ENCODE measurements at regions not wholly inside any gene's neighbourhood (a gene's known extent, or its start where the extent isn't known, plus 50 kb on each side); places are given as distances from the start of the nearest gene placed in this dataset.
"Not testable (repeated sequence)": the region's sequence is repeated elsewhere in the genome, so short reads cannot be mapped to it uniquely, and the experiment has no call there.

DNA sequence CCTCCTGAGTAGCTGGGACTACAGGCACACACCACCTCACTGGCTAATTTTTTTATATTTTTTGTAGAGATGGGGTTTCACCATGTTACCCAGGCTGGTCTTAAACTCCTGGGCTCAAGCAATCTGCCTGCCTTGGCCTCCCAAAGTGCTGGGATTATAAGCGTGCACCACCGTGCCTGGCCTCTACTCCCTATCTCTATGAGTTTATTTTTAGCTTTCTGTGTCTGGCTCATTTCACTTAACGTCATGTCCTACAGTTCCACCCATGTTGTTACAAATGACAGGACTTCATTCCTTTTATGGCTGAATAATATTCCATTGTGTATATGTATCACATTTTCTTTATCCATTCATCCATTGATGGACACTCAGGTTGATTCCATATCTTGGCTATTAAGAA is 164.2 kb upstream of the ZNF648 start:
- DNase-seq: not testable (repeated sequence)

DNA sequence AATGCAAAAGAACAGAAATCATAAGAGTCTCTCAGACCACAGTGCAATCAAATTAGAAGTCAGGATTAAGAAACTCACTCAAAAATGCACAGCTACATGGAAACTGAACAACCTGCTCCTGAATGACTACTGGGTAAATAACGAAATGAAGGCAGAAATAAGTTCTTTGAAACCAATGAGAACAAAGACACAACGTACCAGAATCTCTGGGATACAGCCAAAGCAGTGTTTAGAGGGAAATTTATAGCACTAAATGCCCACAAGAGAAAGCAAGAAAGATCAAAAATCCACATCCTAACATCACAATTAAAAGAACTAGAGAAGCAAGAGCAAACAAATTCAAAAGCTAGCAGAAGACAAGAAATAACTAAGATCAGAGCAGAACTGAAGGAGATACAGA is 160.5 kb upstream of the ZNF648 start:
- DNase-seq: not testable (repeated sequence)

DNA sequence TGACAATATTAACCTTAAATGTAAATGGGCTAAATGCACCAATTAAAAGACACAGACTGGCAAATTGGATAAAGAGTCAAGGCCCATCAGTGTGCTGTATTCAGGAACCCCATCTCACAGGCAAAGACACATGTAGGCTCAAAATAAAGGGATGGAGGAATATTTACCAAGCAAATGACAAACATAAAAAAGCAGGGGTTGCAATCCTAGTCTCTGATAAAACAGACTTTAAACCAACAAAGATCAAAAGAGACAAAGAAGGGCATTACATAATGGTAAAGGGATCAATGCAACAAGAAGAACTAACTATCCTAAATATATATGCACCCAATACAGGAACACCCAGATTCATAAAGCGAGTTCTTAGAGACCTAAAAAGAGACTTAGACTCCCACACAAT is 159.9 kb upstream of the ZNF648 start:
- not testable (repeated sequence) for DNase-seq

DNA sequence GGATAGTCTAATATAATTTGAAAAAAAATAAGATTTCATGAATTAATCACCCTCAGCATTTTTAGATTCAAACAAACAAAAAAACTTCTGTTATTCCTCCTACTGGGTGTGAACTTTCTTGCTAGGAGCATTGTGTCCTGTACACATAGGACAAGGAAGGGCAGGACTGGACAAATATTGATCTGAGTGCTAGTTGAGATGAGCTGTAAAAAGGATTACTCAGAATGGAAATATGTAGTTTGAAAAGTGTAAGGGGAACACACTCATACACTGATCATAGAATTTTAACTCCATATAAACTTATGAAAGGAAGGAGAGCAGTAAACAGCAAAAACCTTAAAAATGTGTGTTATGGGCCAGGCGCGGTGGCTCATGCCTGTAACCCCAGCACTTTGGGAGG is 156.5 kb upstream of the ZNF648 start:
- no peak for DNase-seq

DNA sequence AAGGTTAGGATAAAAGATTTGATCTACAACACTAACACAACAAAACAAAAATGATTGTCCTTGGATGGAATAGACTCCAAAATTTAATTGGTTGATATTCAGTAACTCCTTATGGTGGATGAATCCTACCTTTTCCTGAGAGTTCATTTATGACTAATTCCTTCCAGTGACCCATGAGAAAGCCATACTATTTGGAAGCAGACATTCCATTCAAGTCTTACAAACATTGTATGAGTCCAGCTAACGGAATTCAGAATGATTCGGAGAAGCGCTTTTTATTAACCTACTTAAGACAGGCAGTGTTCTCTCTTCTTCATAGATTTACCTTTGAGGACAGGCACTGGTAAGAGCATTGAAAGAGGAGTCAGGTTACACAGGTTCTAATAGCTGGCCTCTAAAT is 155.6 kb upstream of the ZNF648 start:
- DNase-seq: no peak

DNA sequence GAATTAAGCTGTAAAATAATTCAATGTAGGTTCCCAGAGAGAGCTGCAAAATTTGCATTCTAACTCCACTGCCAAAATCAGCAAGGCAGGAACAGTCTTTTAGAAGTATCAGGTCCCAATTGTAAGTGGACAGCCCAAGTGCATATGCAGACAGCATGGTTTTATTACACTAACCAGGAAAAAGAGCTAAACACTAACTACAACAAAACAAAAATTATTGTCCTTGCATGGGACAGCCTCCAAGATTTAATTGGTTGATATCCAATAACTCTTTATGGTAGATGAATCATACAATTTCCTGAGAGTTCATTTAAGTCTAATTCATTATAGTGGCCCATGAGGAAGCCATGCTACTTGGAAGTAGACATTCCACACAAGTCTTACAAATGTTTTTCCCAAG is 154.3 kb upstream of the ZNF648 start:
- DNase-seq: no peak

DNA sequence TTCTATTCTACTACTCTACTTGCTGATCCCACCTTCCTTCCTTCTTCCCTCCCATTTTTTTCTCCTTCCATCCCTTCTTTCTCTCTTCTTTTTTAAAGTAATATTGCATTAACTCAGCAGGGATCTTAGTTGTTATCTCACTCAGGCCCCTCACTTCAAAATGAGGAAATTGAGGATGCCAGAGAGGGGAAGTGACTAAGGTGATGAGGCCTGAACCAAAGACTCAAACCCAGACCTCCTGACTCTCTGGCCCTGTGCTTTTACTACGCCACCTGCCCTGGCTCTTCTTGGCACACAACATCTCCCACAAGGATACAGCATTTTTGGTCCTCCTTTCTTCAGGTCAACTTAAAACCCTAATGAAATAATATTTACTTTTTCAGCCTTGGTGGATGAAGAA is 151.7 kb upstream of the ZNF648 start:
- no peak for DNase-seq

DNA sequence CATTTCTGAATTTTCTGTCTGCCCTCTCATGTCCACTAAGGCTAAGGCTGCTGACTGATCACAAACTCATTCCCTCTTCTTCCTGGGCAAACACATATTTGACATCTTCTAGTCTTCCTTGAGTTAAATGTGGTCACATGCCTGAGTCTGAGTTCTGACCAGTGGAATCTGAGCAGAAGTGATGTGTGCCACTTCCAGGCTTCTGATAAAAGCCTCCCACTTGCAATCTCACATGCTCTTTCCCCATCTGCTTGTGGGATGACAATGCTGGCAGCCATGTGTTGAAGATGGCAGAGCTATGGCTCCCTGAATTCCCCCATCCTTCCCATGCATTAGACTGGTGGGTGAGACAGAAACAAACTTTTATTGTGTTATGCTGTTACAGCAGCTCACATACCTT is 149.9 kb upstream of the ZNF648 start:
- DNase-seq: no peak

DNA sequence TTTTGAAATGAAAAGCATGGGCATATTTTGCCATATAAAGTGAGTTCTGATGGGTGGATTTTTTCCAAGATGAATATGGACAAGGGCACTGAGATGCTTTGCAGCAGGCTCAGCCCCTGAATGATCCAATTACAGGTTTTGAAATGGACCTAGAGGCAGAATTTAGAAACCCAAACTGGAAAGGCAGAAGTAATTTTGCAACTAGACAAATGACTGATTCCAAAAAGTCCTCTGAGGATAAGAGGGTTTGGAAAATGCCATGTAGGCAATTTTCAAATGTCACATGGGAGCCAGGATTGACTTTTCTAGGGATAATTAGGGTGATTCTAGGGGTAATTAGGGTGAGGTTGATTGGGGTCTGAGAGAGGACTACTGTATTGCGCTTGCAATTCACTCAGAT is 148.9 kb upstream of the ZNF648 start:
- DNase-seq: no peak

DNA sequence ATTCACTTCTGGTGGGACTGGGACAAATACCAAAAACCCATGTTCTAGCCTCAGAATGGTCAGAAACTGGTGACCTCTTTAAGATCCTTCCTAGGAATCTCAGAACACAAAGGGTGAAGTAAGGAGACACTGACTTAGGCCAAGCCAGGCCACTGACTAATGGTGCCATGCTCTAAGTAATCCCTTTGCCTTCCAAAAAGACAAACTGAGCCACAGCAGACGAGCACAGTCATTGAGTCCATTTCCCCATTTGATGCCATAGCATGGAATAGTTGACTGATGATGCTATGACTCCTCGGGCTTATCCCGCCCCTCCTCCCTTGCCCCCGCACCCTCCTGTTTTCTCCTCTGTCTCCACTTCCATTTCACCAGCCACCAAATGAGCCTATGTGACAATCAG is 145.8 kb upstream of the ZNF648 start:
- no peak for DNase-seq

DNA sequence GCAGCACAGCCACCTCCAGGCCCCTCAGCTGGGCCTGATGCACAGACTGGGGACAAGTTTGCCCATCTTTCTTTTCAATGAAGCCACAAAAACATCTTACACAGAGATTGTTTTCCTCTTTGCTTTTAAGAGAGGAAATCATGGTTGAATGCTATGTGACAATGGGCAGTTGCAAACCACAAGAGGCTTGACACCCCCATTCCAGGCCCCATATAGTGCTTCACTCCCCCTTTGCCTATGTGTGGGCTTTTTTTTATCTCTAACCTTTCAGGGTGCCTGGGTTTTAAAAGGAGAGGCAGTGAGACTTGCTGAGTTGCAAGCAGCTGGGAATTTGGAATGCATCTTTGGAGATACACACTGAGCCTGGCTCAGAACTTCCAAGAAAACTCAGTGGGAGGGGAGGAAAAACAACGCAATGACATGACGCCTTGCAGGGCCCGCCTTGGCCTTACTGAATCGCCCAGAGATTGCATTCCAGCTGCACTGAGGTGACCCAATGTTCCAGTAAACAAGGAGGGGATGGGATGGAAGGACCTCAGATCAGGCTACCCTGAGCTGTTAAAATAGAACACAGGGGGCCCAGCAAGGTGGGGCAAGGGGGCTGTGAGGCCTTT is 145.2 kb upstream of the ZNF648 start:
- no peak for DNase-seq

DNA sequence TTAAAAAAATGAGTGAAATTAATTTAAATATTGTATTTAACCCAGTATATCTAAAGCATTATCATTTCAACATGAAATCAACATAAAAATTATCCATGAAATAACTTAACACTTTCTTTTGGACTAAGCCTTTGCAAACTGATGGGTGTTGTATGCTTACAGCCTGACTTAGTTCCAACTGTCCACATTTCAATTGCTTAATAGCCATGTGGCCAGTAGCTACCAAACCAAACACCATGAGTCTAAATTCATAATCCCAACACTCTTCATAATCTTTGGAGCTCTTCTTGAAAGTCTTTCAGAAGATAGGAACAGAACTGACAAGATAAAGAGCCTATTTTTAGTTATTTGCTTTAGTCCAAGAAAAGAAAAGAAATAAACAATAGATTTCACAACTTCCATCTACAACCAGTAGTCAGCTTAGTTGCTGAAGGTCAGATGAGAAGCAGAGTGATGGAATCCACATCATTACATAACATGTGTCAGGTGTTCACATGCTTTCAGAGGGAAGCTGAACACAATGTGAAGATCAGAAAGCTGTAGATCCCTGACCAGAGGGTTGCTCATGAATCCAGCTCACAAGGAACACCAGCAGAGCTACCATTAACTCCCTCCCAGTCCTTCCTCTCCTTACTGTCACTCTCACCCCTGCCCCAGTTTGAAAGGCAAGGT is 144.0 kb upstream of the ZNF648 start:
- no peak for DNase-seq

DNA sequence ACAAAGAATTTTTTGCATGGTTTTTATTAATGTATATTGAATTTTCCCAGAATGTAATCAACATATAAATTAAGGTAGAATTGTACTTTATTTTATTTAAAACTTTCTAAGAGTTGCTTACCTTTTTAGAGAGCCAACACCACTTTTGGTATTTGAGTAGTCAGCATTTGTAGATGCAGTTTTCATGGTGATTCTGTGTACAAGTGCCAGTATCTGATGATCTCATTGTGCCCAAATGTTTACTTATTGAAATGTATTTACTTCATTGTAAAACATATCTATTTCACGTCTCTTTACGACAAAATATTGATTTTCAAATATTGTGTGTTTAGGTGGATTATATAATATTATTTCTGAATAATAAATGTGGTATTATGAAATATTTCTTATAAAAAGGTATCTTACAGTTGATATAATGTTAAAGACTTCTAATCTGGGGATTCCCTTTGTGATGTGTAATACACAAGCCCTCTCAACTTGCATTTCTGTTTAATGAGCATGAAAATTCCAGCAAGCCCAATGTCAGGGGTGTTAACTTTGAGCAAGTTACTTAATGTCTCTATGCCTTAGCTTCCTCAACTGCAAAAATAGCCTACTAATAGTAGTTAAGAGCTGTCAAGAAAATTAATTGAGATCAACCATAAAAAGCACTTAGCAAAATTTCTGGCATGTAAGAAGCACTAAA is 141.8 kb upstream of the ZNF648 start:
- no peak for DNase-seq

DNA sequence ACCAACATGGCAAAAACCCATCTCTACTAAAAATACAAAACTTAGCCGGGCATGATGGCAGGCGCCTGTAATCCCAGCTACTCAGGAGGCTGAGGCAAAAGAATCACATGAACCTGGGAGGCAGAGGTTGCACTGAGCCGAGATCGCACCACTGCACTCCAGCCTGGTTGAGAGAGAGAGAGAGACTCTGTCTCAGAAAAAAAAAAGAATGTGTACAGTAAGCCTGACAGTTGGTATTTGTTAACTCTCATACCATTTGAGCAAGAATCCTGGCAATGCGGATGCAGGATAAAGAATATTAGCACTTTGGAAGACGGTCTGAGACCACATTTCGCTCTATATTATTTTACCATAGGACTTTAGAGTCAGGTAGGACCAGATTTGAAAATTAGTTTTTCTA is 140.0 kb upstream of the ZNF648 start:
- DNase-seq: not testable (repeated sequence)

DNA sequence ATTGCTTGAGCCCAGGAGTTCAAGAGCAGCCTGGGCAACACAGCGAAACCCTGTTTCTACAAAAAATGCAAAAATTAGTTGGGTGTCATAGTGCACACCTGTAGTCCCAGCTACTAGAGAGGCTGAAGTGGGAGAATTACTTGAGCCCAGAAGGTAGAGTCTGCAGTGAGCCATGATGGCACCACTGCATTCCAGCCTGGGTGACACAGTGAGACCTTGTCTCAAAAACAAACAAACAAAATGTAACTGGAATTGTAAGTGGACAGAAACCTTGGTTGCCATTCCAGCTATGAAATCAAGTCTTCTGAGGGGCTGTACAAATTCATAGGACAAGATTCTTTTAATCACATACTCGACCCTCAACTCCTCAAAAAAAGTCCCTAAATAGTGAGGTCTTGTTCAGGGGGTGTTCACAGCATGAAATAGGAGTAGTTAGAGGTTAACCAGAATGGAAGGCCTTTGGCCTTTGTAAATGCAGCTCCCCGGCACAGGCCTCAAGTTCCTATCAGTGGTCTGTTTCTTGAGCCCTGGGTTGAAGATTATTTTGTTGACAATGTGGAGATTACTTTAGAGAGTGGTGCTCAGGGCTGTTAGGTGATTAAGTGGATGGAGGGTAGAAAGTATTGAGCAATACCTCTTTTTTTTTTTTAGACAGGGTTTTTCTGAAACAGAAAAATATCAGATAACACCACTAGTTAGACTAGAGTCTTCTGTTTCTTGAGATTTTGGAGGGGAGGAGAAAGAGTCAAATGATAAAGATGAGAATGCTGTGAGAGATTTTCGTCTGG is 138.7 kb upstream of the ZNF648 start:
- no peak for DNase-seq

DNA sequence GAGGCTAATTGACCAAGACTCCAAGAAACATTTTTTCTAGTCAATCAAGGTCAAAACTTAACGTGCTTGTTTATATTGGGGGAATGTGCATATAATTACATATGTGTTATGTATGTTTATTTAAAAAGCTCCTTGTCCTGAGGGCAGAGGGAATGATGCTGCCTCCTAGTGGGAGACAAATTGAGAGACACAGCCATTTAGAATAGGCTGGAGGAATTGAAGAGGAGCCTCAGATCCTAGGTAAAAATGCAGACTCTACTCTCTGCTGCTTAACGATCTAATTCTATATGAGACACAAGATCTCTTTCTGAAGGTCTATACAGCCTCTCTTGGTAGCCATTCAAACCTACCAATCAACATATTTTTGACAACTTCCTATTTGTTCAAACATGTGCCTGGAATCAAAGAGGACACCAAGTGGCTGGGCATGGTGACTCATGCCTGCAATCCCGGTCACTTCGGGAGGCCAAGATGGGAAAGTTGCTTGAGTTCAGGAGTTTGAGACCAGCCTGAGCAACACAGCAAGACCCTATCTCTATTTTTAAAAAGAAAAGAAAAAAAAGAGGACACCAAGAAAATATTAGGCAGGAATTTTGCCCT is 136.6 kb upstream of the ZNF648 start:
- no peak for DNase-seq

DNA sequence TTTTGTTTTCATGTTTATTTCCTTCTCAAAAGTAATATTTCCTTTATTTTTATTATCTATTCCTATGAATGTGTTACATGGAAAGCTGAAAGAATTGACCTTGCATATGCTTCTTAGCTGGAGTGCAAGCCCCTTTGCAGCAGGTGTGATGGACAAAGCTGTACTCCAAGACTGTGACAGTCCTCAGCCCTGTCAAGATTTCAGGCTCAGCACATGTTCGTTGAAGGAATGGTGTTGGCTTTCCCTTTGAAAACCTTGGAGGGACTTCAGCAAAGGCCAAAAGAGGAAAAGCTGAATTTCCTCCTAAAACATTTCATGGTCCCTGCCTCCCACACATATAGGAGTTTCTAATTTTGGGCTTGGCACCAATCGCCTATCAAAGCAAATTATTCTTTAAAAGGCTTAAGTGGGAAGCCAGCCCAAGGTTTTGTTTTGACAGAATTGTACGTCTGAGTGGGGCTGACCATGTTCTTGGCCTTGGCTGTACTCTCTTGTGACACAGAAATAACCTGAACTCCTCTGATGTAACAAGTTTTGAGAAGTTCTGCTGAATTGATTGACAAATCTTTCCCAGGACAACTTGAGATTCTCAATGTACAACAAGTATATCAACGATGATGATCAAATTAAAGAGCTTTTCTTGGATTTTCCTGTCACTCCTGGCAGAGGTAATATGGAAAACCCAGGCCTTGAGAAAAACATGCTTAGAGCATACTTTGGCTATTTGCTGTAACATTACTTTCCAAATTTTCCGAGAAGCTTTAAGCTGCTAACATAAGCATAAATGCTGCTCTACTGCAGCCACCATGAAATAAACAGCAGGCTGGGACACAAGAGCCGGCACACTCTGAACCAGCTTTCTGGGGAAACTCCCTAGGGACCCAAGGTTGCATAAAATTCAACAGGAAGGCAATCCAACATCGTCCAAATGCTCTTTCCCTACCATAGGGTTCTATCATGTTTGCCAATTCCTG is 135.7 kb upstream of the ZNF648 start:
- DNase-seq: no peak

DNA sequence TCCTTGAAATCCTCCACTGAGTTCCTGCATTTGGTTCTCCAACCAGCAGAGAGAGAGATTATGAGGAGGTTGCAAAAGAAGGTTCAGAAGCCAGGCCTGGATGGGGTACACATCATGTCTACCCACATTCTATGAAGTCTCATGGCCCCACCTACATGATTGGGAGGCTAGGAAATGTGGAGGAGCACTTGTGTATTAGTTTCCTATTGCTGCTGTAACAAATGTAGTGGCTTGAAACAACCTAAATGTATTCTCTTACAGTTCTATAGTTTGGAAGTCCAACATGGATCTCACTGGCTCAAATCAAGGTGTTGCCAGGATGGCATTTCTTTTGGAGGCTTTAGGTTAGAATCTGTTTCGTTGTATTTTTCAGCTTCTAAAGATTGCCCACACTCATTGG is 134.2 kb upstream of the ZNF648 start:
- DNase-seq: no peak

DNA sequence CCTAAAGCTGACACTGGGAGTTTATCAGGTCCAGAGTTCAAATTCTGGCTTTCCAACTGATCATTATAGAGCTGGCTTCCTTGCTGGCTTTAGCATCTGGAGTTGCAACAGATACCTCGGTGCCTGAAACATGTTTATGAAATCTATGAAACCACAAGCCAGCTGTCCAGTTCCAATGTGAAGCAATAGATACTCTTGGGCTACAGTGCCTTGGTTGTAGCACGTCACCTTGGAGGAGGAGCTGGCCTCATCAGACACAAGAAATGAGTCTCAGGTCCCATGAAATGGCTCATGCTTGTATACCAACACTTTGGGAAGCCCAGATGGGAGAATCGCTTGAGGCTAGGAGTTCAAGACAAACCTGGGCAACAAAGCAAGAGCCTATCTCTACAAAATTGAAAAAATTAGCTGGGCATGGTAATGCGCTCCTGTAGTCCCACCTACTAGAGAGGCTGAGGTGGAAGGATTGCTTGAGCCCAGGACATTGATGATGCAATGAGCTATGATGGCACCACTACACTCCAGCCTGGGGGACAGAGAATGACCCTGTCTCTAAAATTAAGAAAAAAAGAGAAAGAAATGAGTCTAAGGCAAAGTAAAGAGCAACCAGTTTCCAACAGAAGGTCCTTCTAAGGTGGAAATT is 132.5 kb upstream of the ZNF648 start:
- DNase-seq: no peak

DNA sequence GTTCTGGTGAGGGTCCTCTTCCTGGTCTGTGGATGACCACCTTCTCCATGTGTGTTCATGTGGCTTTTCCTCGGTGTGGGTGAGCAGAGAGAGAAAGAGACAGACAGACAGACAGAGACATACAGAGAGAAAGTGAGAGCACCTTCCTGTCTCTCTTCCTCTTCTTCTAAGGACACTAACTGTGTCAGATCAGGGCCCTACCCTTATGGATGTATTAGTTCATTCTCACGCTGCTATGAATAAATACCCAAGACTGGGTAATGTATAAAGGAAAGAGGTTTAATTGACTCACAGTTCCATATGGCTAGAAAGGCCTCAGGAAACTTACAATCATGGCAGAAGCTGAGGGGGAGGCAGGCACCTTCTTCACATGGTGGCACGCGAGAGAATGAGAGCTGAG is 131.5 kb upstream of the ZNF648 start:
- no peak for DNase-seq

DNA sequence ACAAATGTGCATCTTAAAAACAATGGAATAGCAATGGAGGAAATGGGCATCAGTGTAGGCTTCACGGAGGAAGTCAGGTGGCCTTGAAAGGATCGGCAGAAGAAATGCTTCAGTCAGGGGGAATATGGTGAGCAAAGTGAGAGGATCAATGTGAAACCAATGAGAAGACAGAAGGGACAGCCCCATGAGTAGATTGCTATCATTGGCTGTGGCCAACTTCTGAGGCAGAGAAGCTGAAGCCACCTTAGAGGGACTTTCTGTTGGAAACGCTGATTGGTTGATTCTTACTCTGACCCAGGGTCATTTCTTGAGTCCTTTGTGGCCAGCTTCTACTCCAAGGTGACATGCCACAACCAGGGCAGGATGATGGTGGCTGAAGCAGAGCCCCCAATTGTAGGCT is 130.7 kb upstream of the ZNF648 start:
- no peak for DNase-seq

Measured in stimulated activated CD4-positive, alpha-beta T cell treated with anti-CD3 and anti-CD28 coated beads, Interleukin-4, amount 100 ng/mL, for 24 hours (primary cell).